SK-N-MC (cell line): ENCODE measurements at regions not wholly inside any gene's neighbourhood (a gene's known extent, or its start where the extent isn't known, plus 50 kb on each side); places are given as distances from the start of the nearest gene placed in this dataset.

Experiments used
- DNase-seq: peaks from one replicate; pipeline ENCODE4 v3.0.0-alpha.2; 2011; ENCODE audit warnings: low read depth, low spot score
- H3K27ac ChIP-seq: fragments of 200-600 bp; sonication (generic); 2 replicates; pipeline ENCODE4 v1.5.1; 2016; ENCODE audit warnings: mixed run types
- H3K36me3 ChIP-seq: fragments of 200-600 bp; sonication (generic); 2 replicates; pipeline ENCODE4 v1.6.1; 2017; ENCODE audit warnings: antibody characterized with exemption, low read length, mixed read lengths; ENCODE audit not compliant: insufficient read depth
- H3K4me3 ChIP-seq: fragments of 200-600 bp; sonication (generic); 2 replicates; pipeline ENCODE4 v1.5.1; 2016
- H3K9ac ChIP-seq: fragments of 200-600 bp; sonication (generic); 2 replicates; pipeline ENCODE4 v1.8.0; 2017; ENCODE audit warnings: mixed run types, mixed read lengths; ENCODE audit not compliant: insufficient read length
- H3K9me3 ChIP-seq: fragments of 200-600 bp; sonication (generic); 2 replicates; pipeline ENCODE4 v1.6.1; 2017; ENCODE audit warnings: low read depth, mild to moderate bottlenecking, antibody characterized with exemption, low read length, moderate library complexity, mixed read lengths
- EZH2 ChIP-seq: fragments of 200-600 bp; sonication (generic); IDR thresholded peaks from one replicate; pipeline ENCODE4 v1.6.1; 2017; ENCODE audit warnings: antibody characterized with exemption
- FOXP2 ChIP-seq: optimal IDR thresholded peaks from 2 replicates; pipeline ENCODE3; 2011; ENCODE audit warnings: mild to moderate bottlenecking, moderate library complexity; ENCODE audit not compliant: insufficient read depth; ENCODE audit errors: extremely low read length, control extremely low read depth
- POLR2AphosphoS5 ChIP-seq: IDR thresholded peaks from 2 replicates; pipeline ENCODE4 v1.6.1; 2012; ENCODE audit warnings: mild to moderate bottlenecking, low read depth, low read length, borderline replicate concordance

DNA sequence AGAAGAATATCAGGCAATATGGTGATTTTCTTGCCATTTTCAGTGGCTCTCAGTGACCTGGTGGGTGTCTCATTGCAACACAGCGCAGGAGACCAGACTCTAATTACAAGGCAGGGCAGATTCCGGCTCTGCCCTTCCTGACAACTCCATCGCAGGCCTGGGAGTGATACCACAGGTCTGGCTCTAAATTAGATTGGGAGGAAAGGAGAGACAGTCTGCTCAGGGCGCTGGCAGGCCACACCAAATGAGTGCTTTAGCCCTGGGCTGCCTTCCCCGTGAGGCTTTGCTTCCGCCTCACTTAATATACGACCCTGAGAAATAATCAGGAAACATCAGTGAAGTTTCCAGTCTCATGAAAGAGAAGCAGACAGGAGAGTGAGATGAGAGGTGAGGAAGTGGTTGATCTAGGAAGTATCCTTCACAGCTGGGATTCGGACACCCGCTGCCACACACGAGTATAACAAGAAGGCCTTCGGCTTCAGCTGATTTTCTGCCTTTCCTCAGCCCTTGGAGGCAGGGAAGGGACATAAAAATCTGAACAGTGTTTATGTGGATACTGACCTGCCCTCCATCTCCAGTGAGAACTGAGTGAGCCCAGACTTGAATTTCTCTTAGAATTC, 73.7 kb upstream of the PROK2 start:
- Histone ChIP-seq H3K9me3 (no peaks in the 10 kb centered on the region), H3K9ac (no peak overlapping the region), H3K36me3 (no peaks in the 10 kb centered on the region), H3K27ac (no peak overlapping the region), H3K4me3 (no peak overlapping the region)
- TF ChIP-seq POLR2AphosphoS5: no peak
- no peak for TF ChIP-seq EZH2
- TF ChIP-seq FOXP2: no peak
- no peak for DNase-seq

DNA sequence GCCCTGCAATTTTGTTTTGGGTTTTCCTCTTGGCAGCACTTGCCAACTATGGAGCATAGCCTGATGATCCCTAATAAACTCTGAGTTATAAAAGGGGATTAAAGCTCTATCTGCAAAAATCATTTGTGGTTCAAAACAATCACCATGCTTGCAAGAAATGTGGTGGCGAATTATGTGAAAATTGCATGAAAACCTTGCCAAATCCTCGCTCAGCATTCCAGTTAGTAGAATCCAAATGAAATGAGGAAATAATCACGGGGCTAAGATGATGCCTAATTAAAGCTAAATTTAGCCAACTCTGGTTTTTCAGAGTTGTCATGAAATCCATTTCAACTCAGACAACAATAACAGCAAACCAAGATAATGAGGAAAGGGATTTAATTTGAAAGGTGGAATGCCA, 73.0 kb upstream of the PROK2 start:
- Histone ChIP-seq H3K27ac (no peak overlapping the region), H3K4me3 (no peak overlapping the region), H3K36me3 (no peaks in the 10 kb centered on the region), H3K9ac (no peak overlapping the region), H3K9me3 (no peaks in the 10 kb centered on the region)
- TF ChIP-seq FOXP2 (no peak), POLR2AphosphoS5 (no peak), EZH2 (no peak)
- no peak for DNase-seq

DNA sequence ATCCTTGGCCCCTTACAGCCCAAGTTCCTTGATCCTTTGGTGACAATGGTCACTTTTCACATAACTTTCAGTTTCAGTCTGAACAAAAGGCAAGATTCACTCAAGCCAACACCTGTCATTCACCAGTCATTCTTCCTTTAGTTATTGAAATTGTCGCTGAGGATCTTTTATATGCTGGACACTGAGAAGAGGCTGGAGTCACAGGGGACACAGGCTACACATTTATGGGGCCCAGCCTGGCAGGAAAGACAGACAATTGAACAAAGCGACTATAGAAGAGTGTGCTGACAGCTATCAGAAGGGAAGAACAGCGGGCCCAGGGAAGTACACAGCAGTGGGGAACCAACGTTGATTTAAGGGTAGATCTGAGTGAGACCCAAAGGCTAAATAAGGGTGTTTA, 69.8 kb upstream of the PROK2 start:
- TF ChIP-seq EZH2 (no peak), FOXP2 (no peak), POLR2AphosphoS5 (no peak)
- H3K36me3 ChIP-seq: no peaks in the 10 kb centered on the region
- no peak overlapping the region for H3K4me3 ChIP-seq
- no peak overlapping the region for H3K27ac ChIP-seq
- no peak for DNase-seq
- H3K9me3 ChIP-seq: no peaks in the 10 kb centered on the region
- H3K9ac ChIP-seq: no peak overlapping the region

DNA sequence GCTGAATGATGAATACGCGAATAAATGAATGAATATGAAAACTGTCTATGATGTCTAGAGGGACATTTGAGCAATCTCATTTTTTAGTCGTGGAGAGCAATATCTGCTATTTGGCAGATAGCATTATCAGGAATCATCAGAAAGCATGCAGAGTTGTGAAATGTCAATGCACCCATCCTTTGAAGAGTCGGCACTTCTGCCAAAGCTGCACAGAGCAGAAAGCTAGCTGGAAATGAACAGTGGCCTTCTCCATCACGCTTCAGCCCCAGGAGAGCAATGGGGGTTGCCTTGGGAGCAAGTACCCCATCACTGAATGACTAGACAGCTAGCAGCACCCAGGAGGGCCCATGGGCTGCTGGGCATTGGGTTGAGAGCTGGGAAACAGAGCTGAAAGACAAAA, 69.1 kb upstream of the PROK2 start:
- Histone ChIP-seq H3K9ac (no peak overlapping the region), H3K27ac (no peak overlapping the region), H3K4me3 (no peak overlapping the region), H3K36me3 (no peaks in the 10 kb centered on the region), H3K9me3 (no peaks in the 10 kb centered on the region)
- TF ChIP-seq EZH2 (no peak), POLR2AphosphoS5 (no peak), FOXP2 (no peak)
- DNase-seq: no peak

DNA sequence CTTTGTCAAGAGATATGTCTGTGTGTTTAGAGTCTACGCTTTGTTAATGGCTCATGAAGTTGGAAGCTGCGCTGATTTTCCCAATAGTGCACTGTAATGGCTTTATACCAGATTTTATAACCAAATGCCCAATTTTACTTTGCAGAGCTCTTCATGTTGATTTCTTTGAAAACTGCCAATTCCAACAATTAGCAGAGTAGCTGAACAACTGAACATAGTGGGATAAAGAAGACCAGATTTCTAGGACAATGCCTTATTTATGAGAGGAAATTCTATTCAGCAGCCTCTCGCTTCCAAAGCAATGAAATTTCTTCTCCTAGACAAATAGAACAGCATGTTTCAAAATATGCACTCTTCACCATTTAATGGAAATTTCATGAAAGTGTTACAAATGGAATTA, 66.9 kb upstream of the PROK2 start:
- H3K4me3 ChIP-seq: no peak overlapping the region
- no peak overlapping the region for H3K27ac ChIP-seq
- H3K9ac ChIP-seq: no peak overlapping the region
- no peaks in the 10 kb centered on the region for H3K9me3 ChIP-seq
- H3K36me3 ChIP-seq: no peaks in the 10 kb centered on the region
- DNase-seq: no peak
- TF ChIP-seq POLR2AphosphoS5 (no peak), EZH2 (no peak), FOXP2 (no peak)

DNA sequence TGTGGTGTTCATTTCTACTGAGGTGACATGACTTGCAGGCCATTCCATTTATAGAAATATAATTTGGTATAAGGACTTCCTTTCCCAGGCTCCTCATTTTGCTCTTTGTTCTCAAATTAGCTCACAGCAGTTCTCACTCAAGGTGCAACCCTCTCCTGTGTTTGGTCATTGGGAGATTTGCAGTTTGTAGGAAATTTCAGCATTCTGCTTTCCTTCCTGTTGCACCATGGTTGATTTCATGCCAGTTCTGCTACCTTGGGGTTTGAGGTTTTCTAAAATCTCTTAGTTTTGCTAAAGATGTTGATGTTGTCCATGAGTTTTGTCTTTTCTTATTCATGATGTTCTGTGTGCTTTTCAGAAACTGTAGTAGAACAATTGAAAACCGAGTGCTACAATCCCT, 65.7 kb upstream of the PROK2 start:
- TF ChIP-seq EZH2: no peak
- DNase-seq: no peak
- no peak overlapping the region for H3K27ac ChIP-seq

DNA sequence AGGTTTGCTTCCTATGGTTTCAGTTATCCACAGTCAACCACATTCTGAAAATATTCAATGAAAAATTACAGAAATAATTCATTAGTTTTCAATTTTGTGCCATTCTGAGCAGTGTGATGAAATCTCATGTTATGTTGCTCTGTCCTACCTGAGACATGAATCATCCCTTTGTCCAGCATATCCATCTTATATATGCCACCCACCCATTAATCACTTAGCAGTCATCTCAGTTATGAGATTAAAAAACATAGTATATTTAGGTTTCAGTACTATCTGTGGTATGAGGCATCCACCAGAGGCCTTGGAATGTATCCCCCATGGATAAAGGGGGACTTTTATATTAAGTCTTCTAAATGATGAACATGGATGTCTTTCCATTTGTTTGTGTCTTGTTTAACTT, 64.7 kb upstream of the PROK2 start:
- Histone ChIP-seq H3K4me3 (no peak overlapping the region), H3K36me3 (no peaks in the 10 kb centered on the region), H3K27ac (no peak overlapping the region), H3K9ac (no peak overlapping the region), H3K9me3 (no peaks in the 10 kb centered on the region)
- DNase-seq: no peak
- TF ChIP-seq EZH2: no peak
- TF ChIP-seq POLR2AphosphoS5: no peak
- TF ChIP-seq FOXP2: no peak

More for the DNA sequence above, 65.7 kb upstream of the PROK2 start:
- H3K9ac ChIP-seq: no peak overlapping the region
- no peak overlapping the region for H3K4me3 ChIP-seq
- no peaks in the 10 kb centered on the region for H3K36me3 ChIP-seq
- H3K9me3 ChIP-seq: no peaks in the 10 kb centered on the region

DNA sequence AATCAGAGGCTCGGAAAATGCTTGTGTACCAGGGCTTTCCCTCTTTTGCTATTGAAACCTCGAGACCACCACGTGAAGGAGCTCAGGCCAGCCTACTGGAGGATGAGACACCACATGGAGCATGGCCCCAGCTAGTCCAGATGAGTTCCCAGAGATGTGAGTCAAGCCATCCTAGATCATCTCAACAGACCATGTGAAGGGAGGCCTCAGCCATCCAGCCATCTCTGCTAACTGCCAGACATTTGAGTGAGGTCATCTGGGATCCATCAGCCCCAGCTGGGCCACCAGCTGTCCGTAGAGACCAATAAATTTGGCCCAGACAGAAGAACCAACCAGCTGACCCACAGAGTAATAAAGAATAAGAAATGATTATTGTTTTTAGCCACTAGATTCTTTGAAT, 62.8 kb upstream of the PROK2 start:
- Histone ChIP-seq H3K36me3 (no peaks in the 10 kb centered on the region), H3K9me3 (no peaks in the 10 kb centered on the region), H3K27ac (no peak overlapping the region), H3K4me3 (no peak overlapping the region), H3K9ac (no peak overlapping the region)
- no peak for TF ChIP-seq EZH2
- no peak for TF ChIP-seq POLR2AphosphoS5
- TF ChIP-seq FOXP2: no peak
- no peak for DNase-seq

DNA sequence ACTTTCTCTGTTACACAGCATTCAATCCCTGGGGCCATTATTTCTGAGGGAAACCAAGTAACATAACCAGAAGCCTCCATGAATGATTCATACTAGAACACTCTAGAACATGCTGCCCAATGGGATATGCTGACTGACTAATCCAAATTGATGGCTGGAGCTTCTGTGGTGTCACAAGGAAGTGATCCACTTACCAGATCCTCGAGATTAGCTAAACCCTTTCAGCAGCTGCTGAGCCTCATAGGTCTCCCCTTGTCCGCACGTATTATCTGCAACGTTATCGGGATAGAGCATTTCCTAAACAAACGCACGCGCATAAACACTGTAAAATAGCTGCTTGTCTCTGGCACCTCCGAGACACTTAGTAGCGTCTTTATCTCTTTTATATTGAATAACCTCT, 61.2 kb upstream of the PROK2 start:
- no peak for DNase-seq
- no peak overlapping the region for H3K9ac ChIP-seq
- H3K9me3 ChIP-seq: no peaks in the 10 kb centered on the region
- TF ChIP-seq EZH2 (no peak), FOXP2 (no peak), POLR2AphosphoS5 (no peak)
- H3K36me3 ChIP-seq: no peaks in the 10 kb centered on the region
- H3K4me3 ChIP-seq: no peak overlapping the region
- H3K27ac ChIP-seq: no peak overlapping the region
